ENCODE measurements at regions not wholly inside any gene's neighbourhood (a gene's known extent, or its start where the extent isn't known, plus 50 kb on each side); places are given as distances from the start of the nearest gene placed in this dataset.

GRCh38 chr3:72265256-72266015, 480.5 kb upstream of the PROK2 start:
- TF ChIP-seq CTCF (conservative IDR thresholded peaks at IDR 0.05): no peak
- no peak for TF ChIP-seq EZH2 (IDR thresholded peaks at IDR 0.05; ENCODE audit: low read depth)
